Keratinocyte (primary cell): ENCODE measurements at regions not wholly inside any gene's neighbourhood (a gene's known extent, or its start where the extent isn't known, plus 50 kb on each side); places are given as distances from the start of the nearest gene placed in this dataset.

Experiments
- CTCF ChIP-seq, 3 experiments: IDR thresholded peaks in 1 of 3; conservative IDR thresholded peaks in 1 of 3; optimal IDR thresholded peaks in 1 of 3; 2 replicates in 2 of 3; 3 replicates in 1 of 3; pipeline versions ENCODE3 to v1.5.1; 2011; ENCODE audit warnings: low read length in 3 of 3, mild to moderate bottlenecking in 3 of 3, moderate library complexity in 2 of 3, control low read depth in 1 of 3, inconsistent platforms in 1 of 3; ENCODE audit not compliant: insufficient read depth in 2 of 3; ENCODE audit errors: extremely low read depth in 1 of 3
- EZH2 ChIP-seq: IDR thresholded peaks from one replicate; pipeline ENCODE4 v1.6.1; 2012; ENCODE audit warnings: inconsistent platforms, mild to moderate bottlenecking, low read length, moderate library complexity

- no peak for TF ChIP-seq CTCF (optimal IDR thresholded peaks at IDR 0.05 in 1 of 3, IDR thresholded peaks at IDR 0.05 in 1 of 3, conservative IDR thresholded peaks at IDR 0.05 in 1 of 3; ENCODE audit: extremely low read depth in 1 of 3, insufficient read depth in 2 of 3, low read length in 3 of 3)
- TF ChIP-seq EZH2 = no peak
These were observed 523.8 kb downstream of the SOX2 start for GRCh38 chr3:182235504-182235903.
